ENCODE measurements at regions not wholly inside any gene's neighbourhood (a gene's known extent, or its start where the extent isn't known, plus 50 kb on each side); places are given as distances from the start of the nearest gene placed in this dataset.

DNA sequence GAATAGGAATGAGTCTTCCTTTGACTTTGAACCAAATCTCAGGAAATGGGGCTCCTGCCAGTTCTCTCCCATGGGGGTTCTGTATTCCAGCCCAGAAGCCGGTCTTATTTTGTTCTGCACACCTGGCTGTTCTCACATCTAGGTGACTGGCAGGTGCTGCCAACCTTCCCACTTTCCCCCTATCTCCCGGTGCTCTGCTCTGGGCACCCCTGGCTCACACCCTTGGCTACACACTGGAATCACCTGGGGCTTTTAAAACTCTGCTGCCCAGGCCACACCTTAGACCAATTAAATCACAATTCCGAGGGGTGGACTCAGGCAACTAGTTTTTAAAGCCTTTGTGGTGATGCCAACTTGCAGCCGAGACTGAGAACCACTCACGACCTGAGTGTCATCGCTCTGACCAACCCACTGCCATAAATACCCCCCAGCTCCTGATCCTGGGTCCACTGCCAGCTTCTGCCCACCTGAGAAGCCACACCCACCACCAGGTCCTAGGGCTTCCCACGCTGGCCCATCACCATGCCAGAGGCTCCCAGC lies 69.2 kb downstream of the KCNF1 start:
- TF ChIP-seq, protein P1, sequence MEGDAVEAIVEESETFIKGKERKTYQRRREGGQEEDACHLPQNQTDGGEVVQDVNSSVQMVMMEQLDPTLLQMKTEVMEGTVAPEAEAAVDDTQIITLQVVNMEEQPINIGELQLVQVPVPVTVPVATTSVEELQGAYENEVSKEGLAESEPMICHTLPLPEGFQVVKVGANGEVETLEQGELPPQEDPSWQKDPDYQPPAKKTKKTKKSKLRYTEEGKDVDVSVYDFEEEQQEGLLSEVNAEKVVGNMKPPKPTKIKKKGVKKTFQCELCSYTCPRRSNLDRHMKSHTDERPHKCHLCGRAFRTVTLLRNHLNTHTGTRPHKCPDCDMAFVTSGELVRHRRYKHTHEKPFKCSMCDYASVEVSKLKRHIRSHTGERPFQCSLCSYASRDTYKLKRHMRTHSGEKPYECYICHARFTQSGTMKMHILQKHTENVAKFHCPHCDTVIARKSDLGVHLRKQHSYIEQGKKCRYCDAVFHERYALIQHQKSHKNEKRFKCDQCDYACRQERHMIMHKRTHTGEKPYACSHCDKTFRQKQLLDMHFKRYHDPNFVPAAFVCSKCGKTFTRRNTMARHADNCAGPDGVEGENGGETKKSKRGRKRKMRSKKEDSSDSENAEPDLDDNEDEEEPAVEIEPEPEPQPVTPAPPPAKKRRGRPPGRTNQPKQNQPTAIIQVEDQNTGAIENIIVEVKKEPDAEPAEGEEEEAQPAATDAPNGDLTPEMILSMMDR (conservative IDR thresholded peaks at IDR 0.05; ENCODE audit: low read depth, low read length) = no peak
- TF ChIP-seq EZH2 (IDR thresholded peaks at IDR 0.05; ENCODE audit: borderline replicate concordance, low read depth, low read length, poor library complexity, severe bottlenecking) = no peak
